ENCODE measurements at regions not wholly inside any gene's neighbourhood (a gene's known extent, or its start where the extent isn't known, plus 50 kb on each side); places are given as distances from the start of the nearest gene placed in this dataset.

DNA sequence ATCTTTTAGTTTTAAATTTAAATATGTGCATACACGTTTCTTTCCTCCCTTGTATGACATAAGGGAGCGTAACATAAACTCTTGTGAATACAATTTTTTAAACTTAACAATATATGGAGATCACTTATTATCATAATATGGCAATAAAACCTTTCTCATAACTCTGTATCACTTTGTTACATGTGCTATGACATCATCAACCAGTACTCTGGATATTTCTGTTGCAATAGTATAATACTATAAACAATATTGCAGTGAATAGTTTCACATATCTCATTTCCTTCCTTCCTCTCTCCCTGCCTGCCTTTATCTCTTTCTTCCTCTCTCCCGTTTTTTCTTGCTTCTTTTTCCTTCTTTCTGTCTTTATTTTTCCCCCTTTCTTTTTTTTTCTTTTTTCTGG lies 1278.0 kb upstream of the CNTN5 start:
- TF ChIP-seq, protein P1, sequence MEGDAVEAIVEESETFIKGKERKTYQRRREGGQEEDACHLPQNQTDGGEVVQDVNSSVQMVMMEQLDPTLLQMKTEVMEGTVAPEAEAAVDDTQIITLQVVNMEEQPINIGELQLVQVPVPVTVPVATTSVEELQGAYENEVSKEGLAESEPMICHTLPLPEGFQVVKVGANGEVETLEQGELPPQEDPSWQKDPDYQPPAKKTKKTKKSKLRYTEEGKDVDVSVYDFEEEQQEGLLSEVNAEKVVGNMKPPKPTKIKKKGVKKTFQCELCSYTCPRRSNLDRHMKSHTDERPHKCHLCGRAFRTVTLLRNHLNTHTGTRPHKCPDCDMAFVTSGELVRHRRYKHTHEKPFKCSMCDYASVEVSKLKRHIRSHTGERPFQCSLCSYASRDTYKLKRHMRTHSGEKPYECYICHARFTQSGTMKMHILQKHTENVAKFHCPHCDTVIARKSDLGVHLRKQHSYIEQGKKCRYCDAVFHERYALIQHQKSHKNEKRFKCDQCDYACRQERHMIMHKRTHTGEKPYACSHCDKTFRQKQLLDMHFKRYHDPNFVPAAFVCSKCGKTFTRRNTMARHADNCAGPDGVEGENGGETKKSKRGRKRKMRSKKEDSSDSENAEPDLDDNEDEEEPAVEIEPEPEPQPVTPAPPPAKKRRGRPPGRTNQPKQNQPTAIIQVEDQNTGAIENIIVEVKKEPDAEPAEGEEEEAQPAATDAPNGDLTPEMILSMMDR (IDR thresholded peaks at IDR 0.05 in 2 of 3, conservative IDR thresholded peaks at IDR 0.05 in 1 of 3; ENCODE audit: insufficient read depth in 2 of 3, low read depth in 1 of 3, low read length in 3 of 3) = no peak
- TF ChIP-seq ZZZ3 (IDR thresholded peaks at IDR 0.05) (no peak), CEBPB (tag; IDR thresholded peaks at IDR 0.05) (no peak), ELK1 (CRISPR knock-in tag; IDR thresholded peaks at IDR 0.05) (no peak), USF2 (CRISPR knock-in tag; IDR thresholded peaks at IDR 0.05) (no peak), MTA1 (IDR thresholded peaks at IDR 0.05; ENCODE audit: borderline replicate concordance) (no peak)
- TF ChIP-seq, protein P2, sequence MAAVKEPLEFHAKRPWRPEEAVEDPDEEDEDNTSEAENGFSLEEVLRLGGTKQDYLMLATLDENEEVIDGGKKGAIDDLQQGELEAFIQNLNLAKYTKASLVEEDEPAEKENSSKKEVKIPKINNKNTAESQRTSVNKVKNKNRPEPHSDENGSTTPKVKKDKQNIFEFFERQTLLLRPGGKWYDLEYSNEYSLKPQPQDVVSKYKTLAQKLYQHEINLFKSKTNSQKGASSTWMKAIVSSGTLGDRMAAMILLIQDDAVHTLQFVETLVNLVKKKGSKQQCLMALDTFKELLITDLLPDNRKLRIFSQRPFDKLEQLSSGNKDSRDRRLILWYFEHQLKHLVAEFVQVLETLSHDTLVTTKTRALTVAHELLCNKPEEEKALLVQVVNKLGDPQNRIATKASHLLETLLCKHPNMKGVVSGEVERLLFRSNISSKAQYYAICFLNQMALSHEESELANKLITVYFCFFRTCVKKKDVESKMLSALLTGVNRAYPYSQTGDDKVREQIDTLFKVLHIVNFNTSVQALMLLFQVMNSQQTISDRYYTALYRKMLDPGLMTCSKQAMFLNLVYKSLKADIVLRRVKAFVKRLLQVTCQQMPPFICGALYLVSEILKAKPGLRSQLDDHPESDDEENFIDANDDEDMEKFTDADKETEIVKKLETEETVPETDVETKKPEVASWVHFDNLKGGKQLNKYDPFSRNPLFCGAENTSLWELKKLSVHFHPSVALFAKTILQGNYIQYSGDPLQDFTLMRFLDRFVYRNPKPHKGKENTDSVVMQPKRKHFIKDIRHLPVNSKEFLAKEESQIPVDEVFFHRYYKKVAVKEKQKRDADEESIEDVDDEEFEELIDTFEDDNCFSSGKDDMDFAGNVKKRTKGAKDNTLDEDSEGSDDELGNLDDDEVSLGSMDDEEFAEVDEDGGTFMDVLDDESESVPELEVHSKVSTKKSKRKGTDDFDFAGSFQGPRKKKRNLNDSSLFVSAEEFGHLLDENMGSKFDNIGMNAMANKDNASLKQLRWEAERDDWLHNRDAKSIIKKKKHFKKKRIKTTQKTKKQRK (IDR thresholded peaks at IDR 0.05; ENCODE audit: borderline replicate concordance, low read depth, low read length) = no peak

Data from K562 (cell line).